ENCODE measurements at regions not wholly inside any gene's neighbourhood (a gene's known extent, or its start where the extent isn't known, plus 50 kb on each side); places are given as distances from the start of the nearest gene placed in this dataset.

DNA sequence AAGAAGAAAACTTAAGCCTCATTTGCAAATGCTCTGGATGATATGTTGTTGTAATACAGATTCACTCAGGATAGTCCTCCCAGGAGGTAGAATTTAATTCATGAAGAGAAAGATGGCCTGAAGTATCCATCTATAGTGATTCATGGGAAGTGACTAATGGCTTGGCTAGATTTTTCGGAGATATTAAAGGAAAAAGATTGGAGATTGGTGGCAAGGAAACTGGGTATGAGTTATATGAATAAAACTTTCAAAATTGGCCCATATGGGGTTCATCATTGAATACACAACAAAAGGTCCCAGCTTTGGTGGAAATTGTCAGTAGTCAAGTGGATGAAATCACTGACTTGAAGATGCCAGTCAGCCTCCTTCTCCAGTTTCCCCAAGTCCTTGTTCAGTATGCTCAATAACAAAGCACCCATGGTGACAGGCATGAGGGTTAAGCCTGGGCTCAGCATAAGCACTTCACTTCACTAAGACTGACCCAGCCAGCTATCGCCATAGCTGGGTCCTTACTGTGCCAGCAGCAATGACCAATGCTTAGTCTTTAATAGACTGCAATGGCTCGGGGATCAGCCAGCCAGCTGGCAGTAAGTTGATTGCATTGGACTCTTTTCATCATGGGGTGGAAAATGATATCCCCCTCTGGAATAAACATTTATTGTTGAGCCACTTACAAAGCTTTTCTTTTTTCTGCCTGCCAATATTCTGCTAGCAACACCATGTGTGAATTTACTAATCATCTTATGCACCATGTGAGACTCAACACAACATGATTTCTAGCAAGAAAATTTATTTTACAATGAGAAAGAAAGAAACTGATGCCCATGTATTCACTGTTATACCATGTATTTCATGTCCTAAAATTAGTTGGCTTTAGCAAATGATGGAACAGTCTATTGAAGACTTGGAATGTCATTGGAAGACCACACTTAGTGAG lies 176.6 kb upstream of the TACR1 start:
- TF ChIP-seq CTCF (IDR thresholded peaks at IDR 0.05) (no peak), POLR2A (IDR thresholded peaks at IDR 0.05) (no peak)
